Activated B cell treated with CpG ODN at 0.5 μM for 24 hours (primary cell): ENCODE measurements at regions not wholly inside any gene's neighbourhood (a gene's known extent, or its start where the extent isn't known, plus 50 kb on each side); places are given as distances from the start of the nearest gene placed in this dataset.
"Not testable (repeated sequence)": the region's sequence is repeated elsewhere in the genome, so short reads cannot be mapped to it uniquely, and the experiment has no call there.

Experiments used
- ATAC-seq: fragments of 200-7000 bp; cut with Tn5 transposase; one replicate; pipeline ENCODE4 v1.10.0; 2021; ENCODE audit warnings: low read depth, mild to moderate bottlenecking, moderate library complexity
- CTCF ChIA-PET: fragments of 350-600 bp; sonication (Branson Sonifier 250); formaldehyde crosslinking; loops from one replicate; lab custom pipeline; 2021; ENCODE audit warnings: antibody characterized with exemption; lab: Charles Lee
- POLR2A ChIA-PET: fragments of 350-600 bp; sonication (Branson Sonifier 250); formaldehyde crosslinking; loops from one replicate; lab custom pipeline; 2021; ENCODE audit warnings: antibody characterized with exemption; lab: Charles Lee
- DNase-seq: peaks from one replicate; pipeline ENCODE4 v3.0.0; 2022
- H3K27ac Mint-ChIP-seq: one replicate; pipeline ENCODE4 v1.8.0; 2020; ENCODE audit warnings: mixed read lengths
- H3K27me3 Mint-ChIP-seq: one replicate; pipeline ENCODE4 v1.8.0; 2021; ENCODE audit warnings: mixed read lengths
- H3K36me3 Mint-ChIP-seq: one replicate; pipeline ENCODE4 v1.8.0; 2021; ENCODE audit warnings: low read depth, mixed read lengths
- H3K4me1 Mint-ChIP-seq: one replicate; pipeline ENCODE4 v1.8.0; 2021; ENCODE audit warnings: mixed read lengths
- H3K4me3 Mint-ChIP-seq: one replicate; pipeline ENCODE4 v1.8.0; 2020; ENCODE audit warnings: mild to moderate bottlenecking, mixed read lengths
- H3K9me3 Mint-ChIP-seq: one replicate; pipeline ENCODE4 v1.8.0; 2020; ENCODE audit warnings: mixed read lengths
- CTCF ChIP-seq: fragments of 200-600 bp; IDR thresholded peaks from one replicate; pipeline ENCODE4 v1.8.0; 2022; ENCODE audit warnings: antibody characterized with exemption, mild to moderate bottlenecking
- intact Hi-C: fragments of 100-400 bp; cut with micrococcal nuclease; formaldehyde crosslinking; loops from one replicate; pipeline ENCODE4 v1.15.1; 2024

DNA sequence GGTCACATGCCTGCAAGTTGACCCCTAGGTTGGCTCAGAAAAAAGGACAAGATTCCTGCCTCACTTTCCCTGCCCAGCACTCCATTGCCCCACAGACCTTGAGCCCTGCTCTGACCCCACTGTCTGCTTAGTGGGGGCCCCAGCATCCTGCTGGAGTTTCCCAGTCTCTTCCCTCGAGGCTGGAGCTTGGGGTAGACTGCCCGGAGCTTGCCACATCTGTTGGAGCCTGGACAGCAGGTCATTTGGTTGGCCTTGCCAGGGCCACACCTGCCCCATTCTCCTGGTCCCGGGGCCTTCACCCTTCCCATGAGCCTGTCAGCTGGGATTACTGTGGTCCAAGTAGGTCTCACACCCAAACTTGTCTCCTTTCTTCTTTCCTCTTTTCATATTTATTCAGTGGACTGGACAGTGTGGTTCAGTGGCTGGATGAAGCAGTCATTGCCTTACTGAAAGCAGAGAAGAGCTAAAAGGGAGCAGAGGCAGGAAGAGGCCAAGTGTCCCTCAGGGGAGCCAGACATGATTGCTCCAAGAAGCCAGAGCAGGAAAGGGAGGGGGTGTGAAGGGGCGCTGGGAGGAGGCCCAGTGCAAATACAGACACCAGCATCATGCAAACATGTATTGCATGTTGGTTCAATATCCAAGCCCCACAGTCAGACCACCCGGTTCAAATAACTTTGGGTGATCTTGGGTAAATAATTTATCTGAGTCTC is 56.2 kb upstream of the CACUL1 start:
- H3K4me3 Mint-ChIP-seq = no peak overlapping the region
- no peak overlapping the region for H3K27ac Mint-ChIP-seq
- TF ChIP-seq CTCF = no peak
- no peaks in the 10 kb centered on the region for H3K36me3 Mint-ChIP-seq
- POLR2A ChIA-PET = no interaction called here
- intact Hi-C loops = no loop called here
- CTCF ChIA-PET = no interaction called here
- H3K4me1 Mint-ChIP-seq = no peaks in the 10 kb centered on the region
- DNase-seq = no peak
- H3K9me3 Mint-ChIP-seq = no peaks in the 10 kb centered on the region
- ATAC-seq = no peak
- H3K27me3 Mint-ChIP-seq = peaks cover 7% of the 10 kb centered on the region

DNA sequence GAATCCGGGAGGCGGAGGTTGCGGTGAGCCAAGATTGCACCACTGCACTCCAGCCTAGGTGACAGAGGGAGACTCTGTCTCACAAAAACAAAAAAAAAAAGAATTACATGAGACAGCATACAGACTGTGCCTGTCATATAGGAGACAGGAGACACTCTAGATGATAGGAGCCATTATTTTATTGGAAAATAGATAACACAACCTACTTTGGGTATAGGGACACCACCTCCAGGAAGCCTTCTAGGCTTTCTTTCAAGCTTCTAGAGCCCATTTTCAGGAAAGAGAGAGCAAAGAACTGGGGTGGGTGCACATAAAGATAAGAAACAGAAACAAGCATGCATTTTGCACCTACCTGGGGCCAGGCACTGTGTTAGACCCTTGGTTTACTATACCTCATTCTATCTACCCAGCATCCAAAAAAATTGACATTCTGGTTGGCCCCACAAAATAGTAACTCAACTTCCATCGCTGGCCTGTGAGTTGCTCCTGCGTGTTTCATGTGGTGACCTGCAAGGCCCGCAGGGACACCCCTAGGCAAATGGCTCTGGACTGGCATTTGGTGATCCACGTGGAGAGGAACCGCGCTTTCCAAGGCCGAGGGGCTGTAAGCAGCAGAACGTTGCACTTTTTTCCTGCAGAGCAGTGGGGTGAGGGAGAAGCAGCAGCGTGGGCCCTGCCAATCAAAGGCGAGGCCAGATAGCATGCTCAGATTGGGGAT is 57.1 kb upstream of the CACUL1 start:
- ChIA-PET CTCF (no interaction called here), POLR2A (no interaction called here)
- TF ChIP-seq CTCF = no peak
- ATAC-seq (no peak), DNase-seq (no peak)
- Mint-ChIP-seq H3K4me3 (no peak overlapping the region), H3K27me3 (peaks cover 7% of the 10 kb centered on the region), H3K27ac (no peak overlapping the region), H3K36me3 (no peaks in the 10 kb centered on the region), H3K9me3 (no peaks in the 10 kb centered on the region), H3K4me1 (no peaks in the 10 kb centered on the region)
- intact Hi-C loops = no loop called here

DNA sequence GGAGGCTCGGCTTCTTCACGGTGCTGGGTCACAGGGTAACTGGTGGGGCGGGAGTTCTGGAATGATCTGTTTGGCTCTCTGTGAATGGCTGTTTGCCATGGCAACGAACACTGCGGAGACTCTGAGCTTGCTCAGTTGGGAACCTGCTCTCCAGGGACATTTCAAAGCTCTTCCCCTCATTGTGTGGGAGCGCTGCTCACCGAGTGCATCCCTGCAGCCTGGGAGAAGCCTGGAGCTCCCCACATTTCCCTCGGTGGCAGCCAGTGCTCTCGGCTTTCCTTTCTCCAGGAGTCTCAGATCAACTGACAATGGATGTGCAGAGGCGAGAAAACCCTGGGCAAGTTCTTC is 57.6 kb upstream of the CACUL1 start:
- no peak overlapping the region for H3K4me3 Mint-ChIP-seq
- DNase-seq (no peak), ATAC-seq (no peak)
- H3K4me1 Mint-ChIP-seq = no peaks in the 10 kb centered on the region
- no peaks in the 10 kb centered on the region for H3K36me3 Mint-ChIP-seq
- H3K27me3 Mint-ChIP-seq = peaks cover 7% of the 10 kb centered on the region
- ChIA-PET POLR2A (no interaction called here), CTCF (no interaction called here)
- no peaks in the 10 kb centered on the region for H3K9me3 Mint-ChIP-seq
- no peak overlapping the region for H3K27ac Mint-ChIP-seq
- no peak for TF ChIP-seq CTCF
- intact Hi-C loops = no loop called here

DNA sequence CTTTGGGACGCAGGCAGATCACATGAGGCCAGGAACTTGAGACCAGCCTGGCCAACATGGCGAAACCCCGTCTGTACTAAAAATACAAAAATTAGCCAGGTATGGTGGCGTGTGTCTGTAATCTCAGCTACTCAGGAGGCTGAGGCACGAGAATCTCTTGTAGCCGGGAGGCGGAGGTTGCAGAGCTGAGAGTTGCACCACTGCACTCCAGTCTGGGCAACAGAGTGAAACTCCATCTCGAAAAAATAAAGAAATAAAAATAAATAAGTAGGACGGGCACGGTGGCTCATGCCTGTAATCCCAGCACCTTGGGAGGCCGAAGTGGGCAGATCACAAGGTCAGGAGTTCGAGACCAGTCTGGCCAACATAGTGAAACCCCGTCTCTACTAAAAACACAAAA is 58.2 kb upstream of the CACUL1 start:
- H3K27me3 Mint-ChIP-seq, H3K4me1 Mint-ChIP-seq, CTCF ChIA-PET, ATAC-seq, intact Hi-C loops, H3K27ac Mint-ChIP-seq, H3K4me3 Mint-ChIP-seq, POLR2A ChIA-PET, H3K9me3 Mint-ChIP-seq, DNase-seq, H3K36me3 Mint-ChIP-seq: not testable (repeated sequence)

DNA sequence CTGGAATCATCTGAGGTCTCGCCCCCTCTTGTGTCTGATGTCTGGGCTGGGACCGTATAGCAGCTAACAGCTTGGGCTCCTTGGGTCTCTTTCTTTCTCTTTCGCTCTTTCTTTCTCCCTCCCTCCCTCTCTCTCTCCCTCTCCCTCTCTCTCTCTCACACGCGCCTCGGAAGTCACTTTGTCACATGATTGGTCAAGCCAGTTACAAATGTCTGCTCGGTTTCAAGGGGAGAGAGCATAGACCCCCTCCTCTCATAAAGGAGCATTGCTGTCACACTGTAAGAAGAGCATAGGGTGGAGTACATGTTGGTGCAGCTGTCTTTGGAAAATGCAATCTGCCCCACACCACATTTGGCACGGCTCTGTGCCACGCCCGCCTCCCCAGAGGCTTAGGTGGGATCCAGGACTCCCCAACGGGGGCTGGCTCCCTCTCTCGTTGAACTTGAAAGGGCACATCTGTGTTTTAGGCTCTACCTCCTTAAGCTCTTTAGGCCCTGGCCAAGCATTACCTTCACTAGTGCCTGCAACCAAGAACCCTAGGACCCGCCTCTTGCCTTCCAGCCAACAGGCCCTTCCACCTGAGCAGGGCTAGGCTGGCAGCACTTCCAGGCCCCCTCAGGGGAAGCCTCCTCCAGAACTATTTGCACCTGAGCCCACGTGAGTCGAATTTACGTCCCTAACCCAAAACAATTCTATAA is 61.9 kb upstream of the CACUL1 start:
- no peak for DNase-seq
- ATAC-seq = no peak
- Mint-ChIP-seq H3K27me3 (peaks cover 5% of the 10 kb centered on the region), H3K9me3 (no peaks in the 10 kb centered on the region), H3K36me3 (no peaks in the 10 kb centered on the region), H3K4me3 (no peak overlapping the region), H3K4me1 (no peaks in the 10 kb centered on the region), H3K27ac (no peak overlapping the region)
- POLR2A ChIA-PET = no interaction called here
- intact Hi-C loops = no loop called here
- TF ChIP-seq CTCF = no peak
- CTCF ChIA-PET = no interaction called here
